Glutamatergic neuron (in vitro differentiated cells): ENCODE measurements at regions not wholly inside any gene's neighbourhood (a gene's known extent, or its start where the extent isn't known, plus 50 kb on each side); places are given as distances from the start of the nearest gene placed in this dataset.

ENCODE experiments used
- DNase-seq: peaks from one replicate; pipeline ENCODE4 v3.0.0; 2022
- H3K27ac Mint-ChIP-seq: one replicate; pipeline ENCODE4 v1.8.0; 2020; ENCODE audit warnings: mild to moderate bottlenecking, mixed read lengths, inconsistent platforms; ENCODE audit not compliant: unreplicated experiment
- H3K27me3 Mint-ChIP-seq: one replicate; pipeline ENCODE4 v1.8.0; 2020; ENCODE audit warnings: mild to moderate bottlenecking, moderate library complexity, mixed read lengths, inconsistent platforms; ENCODE audit not compliant: unreplicated experiment
- H3K36me3 Mint-ChIP-seq: one replicate; pipeline ENCODE4 v1.8.0; 2020; ENCODE audit warnings: mild to moderate bottlenecking, mixed read lengths, inconsistent platforms; ENCODE audit not compliant: unreplicated experiment
- H3K4me1 Mint-ChIP-seq: one replicate; pipeline ENCODE4 v1.8.0; 2020; ENCODE audit warnings: mild to moderate bottlenecking, low read depth, mixed read lengths, inconsistent platforms; ENCODE audit not compliant: unreplicated experiment
- H3K4me3 Mint-ChIP-seq: one replicate; pipeline ENCODE4 v1.8.0; 2020; ENCODE audit warnings: mild to moderate bottlenecking, mixed read lengths, inconsistent platforms; ENCODE audit not compliant: unreplicated experiment
- H3K9me3 Mint-ChIP-seq: one replicate; pipeline ENCODE4 v1.8.0; 2020; ENCODE audit warnings: mild to moderate bottlenecking, moderate library complexity, mixed read lengths, inconsistent platforms; ENCODE audit not compliant: unreplicated experiment
- CTCF ChIP-seq: fragments of 200-600 bp; sonication (generic); IDR thresholded peaks from one replicate; pipeline ENCODE4 v1.5.0; 2021; ENCODE audit not compliant: partially characterized antibody, unreplicated experiment

- no peaks in the 10 kb centered on the region for H3K4me1 Mint-ChIP-seq
- no peak for DNase-seq
- no peak overlapping the region for H3K4me3 Mint-ChIP-seq
- H3K27ac Mint-ChIP-seq = no peak overlapping the region
- no peak for TF ChIP-seq CTCF
- no peaks in the 10 kb centered on the region for H3K9me3 Mint-ChIP-seq
- no peaks in the 10 kb centered on the region for H3K36me3 Mint-ChIP-seq
- H3K27me3 Mint-ChIP-seq = no peaks in the 10 kb centered on the region
Measured at GRCh38 chr4:114400531-114400930, 198.1 kb upstream of the UGT8 start.

GRCh38 chr4:114401483-114401882 lies 197.1 kb upstream of the UGT8 start:
- Mint-ChIP-seq H3K4me1 (no peaks in the 10 kb centered on the region), H3K9me3 (no peaks in the 10 kb centered on the region), H3K4me3 (no peak overlapping the region), H3K27me3 (no peaks in the 10 kb centered on the region), H3K36me3 (no peaks in the 10 kb centered on the region), H3K27ac (no peak overlapping the region)
- no peak for TF ChIP-seq CTCF
- DNase-seq = no peak

GRCh38 chr4:114417214-114417613 lies 181.4 kb upstream of the UGT8 start:
- H3K4me1 Mint-ChIP-seq = no peaks in the 10 kb centered on the region
- peaks cover 6% of the 10 kb centered on the region for H3K36me3 Mint-ChIP-seq
- H3K27me3 Mint-ChIP-seq = no peaks in the 10 kb centered on the region
- H3K4me3 Mint-ChIP-seq = no peak overlapping the region
- TF ChIP-seq CTCF = no peak
- no peak overlapping the region for H3K27ac Mint-ChIP-seq
- H3K9me3 Mint-ChIP-seq = peaks cover 9% of the 10 kb centered on the region
- no peak for DNase-seq

- DNase-seq = no peak
- Mint-ChIP-seq H3K36me3 (no peaks in the 10 kb centered on the region), H3K4me1 (no peaks in the 10 kb centered on the region), H3K27ac (no peak overlapping the region), H3K27me3 (no peaks in the 10 kb centered on the region), H3K4me3 (no peak overlapping the region), H3K9me3 (peaks cover 4% of the 10 kb centered on the region)
- no peak for TF ChIP-seq CTCF
Measured at GRCh38 chr4:114420069-114420468, 178.5 kb upstream of the UGT8 start.

GRCh38 chr4:114423582-114423981 lies 175.0 kb upstream of the UGT8 start:
- DNase-seq = no peak
- no peaks in the 10 kb centered on the region for H3K9me3 Mint-ChIP-seq
- H3K36me3 Mint-ChIP-seq = peaks cover 4% of the 10 kb centered on the region
- H3K27me3 Mint-ChIP-seq = no peaks in the 10 kb centered on the region
- H3K27ac Mint-ChIP-seq = no peak overlapping the region
- no peak overlapping the region for H3K4me3 Mint-ChIP-seq
- no peaks in the 10 kb centered on the region for H3K4me1 Mint-ChIP-seq
- no peak for TF ChIP-seq CTCF
